ENCODE measurements at regions not wholly inside any gene's neighbourhood (a gene's known extent, or its start where the extent isn't known, plus 50 kb on each side); places are given as distances from the start of the nearest gene placed in this dataset.

DNA sequence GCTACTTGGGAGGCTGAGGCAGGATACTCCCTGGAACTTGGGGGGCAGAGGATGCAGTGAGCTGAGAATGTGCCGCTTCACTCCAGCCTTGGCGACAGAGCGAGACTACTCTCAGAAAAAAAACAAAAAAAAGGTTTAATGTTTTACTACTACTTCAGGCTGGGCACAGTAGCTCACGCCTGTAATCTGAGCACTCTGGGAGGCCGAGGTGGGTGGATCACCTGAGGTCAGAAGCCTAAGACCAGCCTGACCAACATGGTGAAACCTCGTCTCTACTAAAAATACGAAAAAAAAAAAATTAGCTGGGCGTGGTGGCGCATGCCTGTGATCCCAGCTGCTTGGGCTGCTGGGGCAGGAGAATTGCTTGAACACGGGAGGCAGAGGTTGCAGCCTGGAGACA is 75.7 kb upstream of the ATIC start:
- TF ChIP-seq POLR2AphosphoS5 (IDR thresholded peaks at IDR 0.05; ENCODE audit: borderline replicate concordance, low read depth, low read length) (no peak), EZH2 (IDR thresholded peaks at IDR 0.05) (no peak)
